ENCODE measurements at regions not wholly inside any gene's neighbourhood (a gene's known extent, or its start where the extent isn't known, plus 50 kb on each side); places are given as distances from the start of the nearest gene placed in this dataset.

DNA sequence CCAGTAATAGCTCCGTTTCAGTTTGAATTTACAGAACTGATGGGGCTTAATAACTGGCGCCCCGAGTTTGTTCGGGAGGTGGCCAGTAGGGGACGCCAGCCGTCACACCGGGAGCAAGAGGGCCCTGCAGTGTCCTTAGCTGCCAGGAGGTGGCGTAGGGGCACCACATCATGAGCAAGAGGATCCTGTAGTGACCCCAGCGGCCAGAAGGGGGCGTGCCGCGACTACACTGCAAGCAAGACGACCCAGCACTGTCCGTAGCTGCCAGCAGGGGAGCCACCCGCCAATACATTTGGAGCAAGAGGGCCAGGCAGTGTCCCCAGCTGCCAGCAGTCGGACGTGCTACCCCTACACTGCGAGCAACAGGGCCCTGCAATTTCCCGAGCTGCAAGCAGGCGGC is 663.7 kb upstream of the B3GAT1 start:
- DNase-seq (ENCODE audit: low read depth in 2 of 3, low spot score in 1 of 3), result peak; percentile 49 to 71 (median 53)

- DNase-seq (ENCODE audit: low read depth in 2 of 3, low spot score in 1 of 3), result no peak
Observed at GRCh38 chr11:135074397-135074998, 662.5 kb upstream of the B3GAT1 start.

GRCh38 chr11:135073870-135074269 is 661.8 kb upstream of the B3GAT1 start:
- no peak for DNase-seq (ENCODE audit: low read depth in 2 of 3, low spot score in 1 of 3)

DNA sequence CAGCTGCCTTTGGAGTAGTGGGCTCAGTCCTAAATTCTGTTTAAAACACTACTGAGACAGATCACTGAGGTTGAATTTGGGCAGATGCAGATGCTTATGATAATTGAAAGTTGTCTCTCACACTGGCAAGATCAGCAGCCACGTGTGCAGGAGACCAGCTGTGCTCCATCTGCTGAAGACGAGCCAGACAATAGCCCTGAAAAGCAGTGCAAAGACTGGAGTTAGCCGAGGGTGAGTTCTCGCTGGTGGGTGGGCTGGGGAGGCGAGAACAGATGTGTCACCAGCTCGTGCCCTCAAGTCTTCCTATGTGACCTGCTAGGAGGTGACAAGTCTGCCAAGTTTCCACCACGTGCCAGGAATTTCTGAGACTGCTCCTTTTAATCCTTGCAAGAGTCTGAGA is 661.3 kb upstream of the B3GAT1 start:
- DNase-seq (ENCODE audit: low read depth in 2 of 3, low spot score in 1 of 3), result no peak

- DNase-seq (ENCODE audit: low read depth in 2 of 3, low spot score in 1 of 3), result no peak
Observed at GRCh38 chr11:135069890-135070289, 657.8 kb upstream of the B3GAT1 start.

DNA sequence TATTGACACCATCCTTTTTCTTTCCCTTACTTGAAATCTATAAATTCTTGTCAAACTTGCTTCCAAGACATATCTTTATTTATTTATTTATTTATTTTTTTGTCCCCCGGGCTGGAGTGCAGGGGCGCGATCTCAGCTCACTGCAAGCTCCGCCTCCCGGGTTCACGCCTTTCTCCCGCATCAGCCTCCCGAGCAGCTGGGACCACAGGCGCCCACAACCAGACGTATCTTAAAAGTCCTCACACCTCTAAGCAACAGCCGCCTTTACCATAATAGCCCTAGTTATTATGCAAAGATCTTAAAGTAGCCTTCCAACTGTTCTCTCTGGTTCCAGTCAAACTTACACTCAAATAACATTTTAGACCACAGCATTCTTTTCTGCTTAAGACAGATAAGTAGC is 657.0 kb upstream of the B3GAT1 start:
- DNase-seq (ENCODE audit: low read depth in 2 of 3, low spot score in 1 of 3), result no peak

DNA sequence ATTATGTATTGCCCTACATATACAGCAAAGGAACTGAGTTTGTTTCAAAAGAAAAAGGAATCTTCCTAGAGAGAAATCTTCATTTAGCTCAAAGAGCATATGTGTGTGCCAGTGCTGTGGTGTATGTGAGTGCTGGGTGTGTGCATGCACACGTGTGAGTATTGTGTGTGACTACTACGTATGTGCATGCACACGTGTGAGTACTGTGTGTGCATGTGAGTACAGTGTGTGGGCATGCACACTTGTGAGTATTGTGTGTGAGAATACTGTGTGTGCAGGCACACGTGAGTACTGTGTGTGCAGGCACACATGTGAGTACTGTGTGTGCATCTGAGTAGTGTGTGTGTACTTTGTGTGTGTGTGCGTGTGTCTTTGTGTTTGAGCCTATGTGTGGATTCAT is 651.0 kb upstream of the B3GAT1 start:
- DNase-seq (ENCODE audit: low read depth in 2 of 3, low spot score in 1 of 3), result no peak

GRCh38 chr11:135061166-135061565 is 649.1 kb upstream of the B3GAT1 start:
- DNase-seq (ENCODE audit: low read depth in 2 of 3, low spot score in 1 of 3), result no peak

DNA sequence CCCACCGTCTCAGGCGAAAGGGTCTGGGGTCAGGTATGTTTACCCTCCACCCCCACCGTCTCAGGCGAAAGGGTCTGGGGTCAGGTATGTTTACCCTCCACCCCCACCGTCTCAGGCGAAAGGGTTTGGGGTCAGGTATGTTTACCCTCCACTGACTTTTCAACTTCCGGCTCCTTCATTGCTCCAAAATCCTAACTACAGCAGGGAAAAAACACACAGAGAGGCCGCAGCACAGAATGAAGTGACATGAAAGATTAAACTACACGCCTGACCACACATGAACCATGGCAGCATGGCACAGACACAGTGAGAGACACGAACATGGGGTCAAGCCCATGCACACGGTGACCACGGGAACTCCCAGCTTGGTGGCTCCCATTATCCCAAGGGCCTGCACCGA is 634.9 kb upstream of the B3GAT1 start:
- DNase-seq (ENCODE audit: low read depth in 2 of 3, low spot score in 1 of 3), result no peak

DNA sequence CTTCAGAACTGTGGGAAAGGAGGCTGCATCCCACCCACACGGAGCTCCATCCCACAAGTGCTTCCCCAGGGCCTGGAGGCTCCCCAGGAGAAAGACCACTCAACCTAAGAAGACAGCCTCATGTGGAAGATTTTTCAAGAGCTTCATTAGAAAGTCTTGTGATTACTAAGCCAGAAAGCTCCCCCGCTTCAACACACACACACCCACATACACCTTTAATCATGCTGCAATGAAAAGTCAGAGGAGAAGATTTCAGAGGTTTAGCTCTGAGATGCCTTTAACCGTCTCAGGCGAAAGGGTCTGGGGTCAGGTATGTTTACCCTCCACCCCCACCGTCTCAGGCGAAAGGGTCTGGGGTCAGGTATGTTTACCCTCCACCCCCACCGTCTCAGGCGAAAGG is 634.5 kb upstream of the B3GAT1 start:
- DNase-seq (ENCODE audit: low read depth in 2 of 3, low spot score in 1 of 3), result no peak

DNA sequence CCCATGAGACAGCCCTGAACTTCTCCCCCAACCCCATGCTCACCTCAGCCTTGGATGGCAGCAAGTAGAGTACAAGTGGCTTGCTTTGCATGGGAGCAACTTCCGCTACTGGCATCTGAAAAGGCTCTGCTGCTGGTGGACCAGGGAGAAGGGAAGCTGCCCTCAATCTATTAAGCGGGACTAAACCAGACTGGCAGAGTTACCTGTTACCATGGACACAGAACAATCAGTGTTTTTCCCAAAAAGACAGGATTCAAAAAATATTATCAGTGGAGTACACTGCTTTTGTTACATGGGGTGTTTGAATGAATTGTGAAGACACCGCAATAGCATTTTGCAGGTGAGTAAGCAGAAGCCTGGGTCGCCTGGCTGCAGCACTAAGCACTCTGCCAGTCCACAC is 631.4 kb upstream of the B3GAT1 start:
- no peak for DNase-seq (ENCODE audit: low read depth in 2 of 3, low spot score in 1 of 3)

DNA sequence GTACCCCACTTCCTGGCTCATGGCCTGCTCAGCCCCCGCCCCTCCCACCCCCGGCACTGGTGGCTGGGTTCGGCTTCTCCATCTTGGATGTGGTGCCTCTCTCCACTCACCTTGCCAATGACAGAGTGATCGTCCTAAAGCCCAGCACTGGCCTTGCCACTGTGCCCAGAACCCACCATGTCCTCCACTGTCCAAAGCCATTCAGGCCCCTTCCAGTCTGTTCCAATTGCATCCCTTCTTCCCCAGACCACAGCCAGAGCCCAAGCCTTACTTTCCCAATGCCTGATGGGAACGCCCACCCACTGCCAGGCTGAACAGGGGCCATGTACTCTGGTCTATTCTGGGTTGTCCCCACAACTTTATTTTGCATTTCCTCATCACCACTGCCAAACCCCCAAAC is 625.8 kb upstream of the B3GAT1 start:
- DNase-seq (ENCODE audit: low read depth in 2 of 3, low spot score in 1 of 3), result no peak

DNA sequence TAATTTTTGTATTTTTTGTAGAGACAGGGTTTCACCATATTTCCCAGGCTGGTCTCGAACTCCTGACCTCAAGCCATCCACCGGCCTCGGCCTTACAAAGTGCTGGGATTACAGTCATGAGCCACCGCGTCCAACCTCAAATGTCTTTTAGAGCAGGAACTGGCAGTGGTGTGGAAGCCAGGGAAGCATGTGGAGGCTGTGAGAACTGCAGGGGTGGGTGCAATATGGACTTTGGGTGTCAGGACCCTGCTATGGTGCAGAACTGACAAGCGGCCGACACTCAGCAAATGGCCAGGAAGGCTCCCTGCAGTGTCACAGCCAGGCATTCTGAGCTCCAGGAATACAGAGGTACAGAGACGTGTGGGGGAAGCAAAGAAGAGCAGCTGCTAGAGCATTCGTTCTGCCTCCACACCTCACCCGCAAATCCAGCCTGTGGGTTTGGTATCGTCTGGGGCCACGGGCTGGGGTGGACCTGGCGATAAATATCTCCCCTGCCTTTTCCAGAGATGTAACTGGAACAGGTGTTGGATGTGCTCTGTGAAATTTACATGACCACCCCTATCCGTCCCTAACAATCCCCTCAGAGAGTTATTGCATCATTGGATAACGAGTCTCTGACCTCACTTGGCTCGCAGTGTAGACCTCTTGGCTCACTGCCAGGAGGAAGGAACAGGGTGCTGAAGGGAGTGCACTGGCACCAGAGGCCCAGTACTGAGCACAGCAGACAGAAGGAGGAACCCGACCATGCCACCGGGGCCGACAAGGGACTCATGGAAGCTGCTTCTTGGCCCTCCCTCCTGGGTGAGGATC is 624.7 kb upstream of the B3GAT1 start:
- no peak for DNase-seq (ENCODE audit: low read depth in 2 of 3, low spot score in 1 of 3)

DNA sequence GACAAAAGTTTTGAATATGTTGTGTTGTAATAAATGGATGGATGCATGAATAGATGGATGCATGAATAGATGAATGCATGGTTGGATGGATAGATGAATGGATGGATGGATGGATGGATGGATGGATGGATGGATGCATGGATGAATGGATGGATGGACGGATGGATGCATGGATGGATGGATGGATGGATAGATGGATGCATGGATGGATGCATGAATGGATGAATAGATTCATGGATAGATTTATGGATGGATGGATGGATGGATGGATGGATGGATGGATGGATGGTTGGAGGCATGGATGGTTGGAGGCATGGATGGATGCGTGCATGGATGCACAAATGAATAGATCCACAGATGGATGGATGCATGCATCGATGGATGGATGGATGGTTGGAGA is 623.2 kb upstream of the B3GAT1 start:
- DNase-seq (ENCODE audit: low read depth in 2 of 3, low spot score in 1 of 3), result no peak

DNA sequence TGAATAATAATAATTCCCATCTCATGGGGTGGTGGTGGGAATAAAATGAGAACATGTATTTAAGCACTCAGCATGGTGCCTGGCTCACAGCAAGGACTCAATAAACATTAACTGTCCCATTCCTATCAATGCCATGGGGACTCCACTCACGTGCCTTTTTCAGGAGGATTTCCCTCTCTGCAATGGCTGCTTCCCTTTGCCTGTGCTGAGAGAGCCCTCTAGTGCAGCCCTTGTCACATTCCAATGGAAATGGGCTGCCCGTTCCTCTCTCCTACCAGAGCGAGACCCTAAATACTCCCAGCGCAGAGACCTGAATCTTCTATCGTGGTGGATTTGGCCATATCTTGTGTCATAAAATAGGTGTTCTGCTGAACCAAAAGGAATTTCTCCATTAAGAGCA is 621.5 kb upstream of the B3GAT1 start:
- no peak for DNase-seq (ENCODE audit: low read depth in 2 of 3, low spot score in 1 of 3)

DNA sequence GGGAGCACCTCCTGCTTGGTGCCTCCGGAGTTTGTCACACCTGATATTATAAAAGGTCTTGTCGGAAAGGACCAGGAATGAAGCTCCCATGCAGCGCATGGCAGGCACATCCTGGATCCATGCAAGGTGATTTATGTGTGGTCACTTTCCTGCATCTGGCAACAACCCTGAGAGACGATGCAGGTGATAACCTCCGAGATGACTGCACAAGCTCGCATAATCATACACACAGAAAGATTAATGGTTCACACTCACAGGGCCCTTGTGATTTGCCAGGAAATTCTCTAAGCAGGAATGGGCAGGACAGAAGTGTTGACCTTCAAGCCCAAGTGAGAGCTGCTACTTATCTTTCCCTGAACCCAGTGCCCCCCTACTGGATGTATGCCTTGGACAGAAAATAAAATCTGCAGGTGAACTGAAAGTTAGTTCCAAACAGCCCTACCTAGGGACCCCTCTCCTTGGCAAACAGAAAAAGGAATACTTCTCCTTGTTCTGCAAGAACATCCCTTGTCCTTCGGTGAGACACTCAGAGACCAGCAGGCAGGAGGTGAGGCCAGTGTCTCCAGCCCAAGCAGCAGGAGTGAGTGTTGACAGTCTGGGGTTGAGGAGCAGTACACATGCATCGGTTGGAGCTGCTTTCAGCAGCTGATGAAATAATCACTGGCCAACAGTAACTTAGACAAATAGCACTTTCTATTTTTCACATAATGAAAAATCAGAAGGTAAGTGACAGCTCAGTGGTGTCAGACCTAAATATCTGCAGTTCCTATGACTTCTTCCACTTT is 619.4 kb upstream of the B3GAT1 start:
- no peak for DNase-seq (ENCODE audit: low read depth in 2 of 3, low spot score in 1 of 3)

DNA sequence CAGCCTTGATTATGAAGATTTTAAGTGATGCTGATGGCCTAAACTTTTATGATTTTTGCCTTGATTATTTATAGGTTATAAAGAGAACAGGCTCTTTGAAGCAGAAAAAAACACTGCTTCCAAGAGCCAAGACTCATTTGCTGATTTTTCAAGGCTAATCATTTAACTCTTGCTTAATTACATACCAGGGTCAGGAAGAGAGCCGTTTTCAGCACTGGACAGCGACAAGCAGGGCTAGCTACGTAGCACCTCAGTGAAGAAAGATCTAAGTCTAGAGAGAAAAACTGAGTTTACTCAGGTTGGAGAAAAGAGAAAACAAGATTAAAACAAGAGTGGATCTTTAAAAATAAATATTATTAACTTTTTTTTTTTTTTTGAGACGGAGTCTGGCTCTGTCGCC is 615.4 kb upstream of the B3GAT1 start:
- DNase-seq (ENCODE audit: low read depth in 2 of 3, low spot score in 1 of 3), result no peak

DNA sequence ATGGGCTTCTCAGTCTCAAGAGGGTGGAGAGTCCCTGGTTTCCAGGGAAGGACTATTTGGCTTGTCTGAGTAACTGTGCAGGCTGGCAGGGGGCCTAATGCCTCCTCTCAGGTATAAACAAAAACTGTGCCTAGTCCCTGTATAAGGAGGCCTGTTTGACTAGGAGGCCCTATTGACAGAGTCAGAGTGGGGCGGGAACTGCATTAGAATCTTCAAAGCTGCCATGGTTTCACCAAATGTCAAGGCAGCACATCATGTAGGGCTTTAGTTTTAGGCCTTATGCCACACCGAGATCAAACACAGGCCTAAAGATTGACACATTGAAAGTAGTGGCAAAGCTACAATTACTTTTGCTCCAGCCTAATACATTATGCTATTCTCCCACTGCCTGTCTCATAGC is 611.5 kb upstream of the B3GAT1 start:
- DNase-seq (ENCODE audit: low read depth in 2 of 3, low spot score in 1 of 3), result no peak

DNA sequence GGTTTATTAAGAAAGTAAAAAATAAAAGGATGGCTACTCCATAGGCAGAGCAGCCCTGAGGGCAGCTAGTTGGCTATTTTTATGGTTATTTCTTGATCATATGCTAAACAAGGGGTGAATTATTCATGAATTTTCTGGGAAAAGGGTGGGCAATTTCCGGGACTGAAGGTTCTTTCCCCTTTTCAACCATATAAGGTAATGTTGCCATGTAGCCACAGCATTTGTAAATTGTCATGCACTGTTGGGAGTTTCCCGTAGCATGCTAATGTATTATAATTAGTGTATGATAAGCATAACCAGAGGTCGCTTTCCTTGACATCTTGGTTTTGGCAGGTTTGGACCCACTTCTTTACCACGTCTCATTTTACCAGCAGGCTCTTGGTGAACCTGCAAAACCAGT is 610.4 kb upstream of the B3GAT1 start:
- DNase-seq (ENCODE audit: low read depth in 2 of 3, low spot score in 1 of 3), result no peak

- no peak for DNase-seq (ENCODE audit: low read depth in 2 of 3, low spot score in 1 of 3)
Observed at GRCh38 chr11:135019899-135020298, 607.9 kb upstream of the B3GAT1 start.

DNA sequence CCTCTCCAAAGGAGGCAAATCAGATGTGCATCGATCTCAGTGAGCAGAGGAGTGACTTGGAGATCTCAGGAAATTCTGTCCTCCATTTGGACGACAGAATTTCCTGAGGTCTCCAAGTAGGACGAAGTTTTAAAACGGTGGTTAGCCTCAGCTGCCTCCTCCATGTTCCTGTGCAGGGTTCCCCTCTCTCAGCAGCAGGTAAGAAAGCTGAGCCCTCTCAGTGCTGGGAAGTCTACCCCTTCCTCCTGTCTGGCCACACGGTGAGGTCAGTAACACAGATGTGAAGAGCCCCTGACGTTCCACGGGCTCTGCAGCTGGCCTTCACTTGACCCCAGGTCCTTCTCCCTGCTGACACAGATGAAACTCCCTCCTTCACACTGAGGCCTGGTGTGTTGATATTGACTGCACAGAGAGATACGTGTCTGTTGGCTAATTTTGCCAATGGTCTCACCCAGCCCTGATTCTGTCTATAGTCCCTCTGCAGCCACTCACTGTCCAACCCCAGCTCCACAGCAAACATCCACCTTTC is 607.4 kb upstream of the B3GAT1 start:
- no peak for DNase-seq (ENCODE audit: low read depth in 2 of 3, low spot score in 1 of 3)

DNA sequence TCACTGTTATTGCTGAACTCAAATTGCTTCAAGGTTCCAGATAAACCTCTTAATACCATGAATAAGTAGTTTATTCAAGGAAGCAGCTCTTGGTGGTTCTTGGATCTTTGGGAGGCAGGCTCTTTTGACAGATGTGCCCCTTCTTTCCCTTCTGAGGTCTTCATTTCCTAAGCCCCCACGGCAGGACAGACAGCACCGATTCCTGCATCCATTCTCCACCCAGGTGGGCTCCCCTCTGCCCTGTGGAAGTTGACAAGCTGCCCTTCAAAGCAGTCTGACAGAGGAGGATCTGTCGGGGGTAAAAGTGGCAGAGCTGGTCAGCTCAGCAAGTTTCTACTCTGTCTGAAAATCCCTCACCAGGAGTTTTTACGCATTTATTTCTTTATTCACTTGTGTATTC is 605.3 kb upstream of the B3GAT1 start:
- no peak for DNase-seq (ENCODE audit: low read depth in 2 of 3, low spot score in 1 of 3)

Data from stimulated activated CD4-positive, alpha-beta T cell treated with anti-CD3 and anti-CD28 coated beads, Interleukin-12 subunit alpha, Interleukin-12 subunit beta, amount 100 ng/mL, for 48 hours (primary cell).